Activated T-cell treated with anti-CD3 and anti-CD28 coated beads for 4 hours (primary cell): ENCODE measurements at regions not wholly inside any gene's neighbourhood (a gene's known extent, or its start where the extent isn't known, plus 50 kb on each side); places are given as distances from the start of the nearest gene placed in this dataset.
"Not testable (repeated sequence)": the region's sequence is repeated elsewhere in the genome, so short reads cannot be mapped to it uniquely, and the experiment has no call there.

ENCODE experiments used
- DNase-seq: peaks from one replicate; pipeline ENCODE4 v3.0.0-alpha.2; 2020

- DNase-seq: no peak
Measured at GRCh38 chr3:118504906-118505305, 529.7 kb downstream of the IGSF11 start.

GRCh38 chr3:118505784-118506183 is 528.9 kb downstream of the IGSF11 start:
- no peak for DNase-seq

GRCh38 chr3:118511402-118511801 is 523.2 kb downstream of the IGSF11 start:
- no peak for DNase-seq

GRCh38 chr3:118512301-118512700 is 522.3 kb downstream of the IGSF11 start:
- DNase-seq: no peak

GRCh38 chr3:118525077-118525476 is 509.6 kb downstream of the IGSF11 start:
- DNase-seq: no peak

GRCh38 chr3:118526758-118527513 is 507.7 kb downstream of the IGSF11 start:
- DNase-seq: no peak

GRCh38 chr3:118527514-118528044 is 507.1 kb downstream of the IGSF11 start:
- no peak for DNase-seq

- DNase-seq: no peak
Measured at GRCh38 chr3:118529554-118529953, 505.1 kb downstream of the IGSF11 start.

GRCh38 chr3:118530350-118530922 is 504.2 kb downstream of the IGSF11 start:
- DNase-seq: no peak

- DNase-seq: not testable (repeated sequence)
Measured at GRCh38 chr3:118530927-118531356, 503.7 kb downstream of the IGSF11 start.

GRCh38 chr3:118531816-118532215 is 502.8 kb downstream of the IGSF11 start:
- no peak for DNase-seq

- no peak for DNase-seq
Measured at GRCh38 chr3:118533676-118534075, 501.0 kb downstream of the IGSF11 start.

- DNase-seq: no peak
Measured at GRCh38 chr3:118534519-118534918, 500.1 kb downstream of the IGSF11 start.

- no peak for DNase-seq
Measured at GRCh38 chr3:118536764-118537163, 497.9 kb downstream of the IGSF11 start.

- DNase-seq: no peak
Measured at GRCh38 chr3:118537454-118537853, 497.2 kb downstream of the IGSF11 start.

- no peak for DNase-seq
Measured at GRCh38 chr3:118538187-118538586, 496.5 kb downstream of the IGSF11 start.

- DNase-seq: not testable (repeated sequence)
Measured at GRCh38 chr3:118539820-118540447, 494.7 kb downstream of the IGSF11 start.

- DNase-seq: not testable (repeated sequence)
Measured at GRCh38 chr3:118540448-118540821, 494.2 kb downstream of the IGSF11 start.

GRCh38 chr3:118540826-118541225 is 493.8 kb downstream of the IGSF11 start:
- no peak for DNase-seq

- DNase-seq: no peak
Measured at GRCh38 chr3:118541796-118542195, 492.9 kb downstream of the IGSF11 start.

- DNase-seq: no peak
Measured at GRCh38 chr3:118543832-118544231, 490.8 kb downstream of the IGSF11 start.

GRCh38 chr3:118544458-118544857 is 490.2 kb downstream of the IGSF11 start:
- no peak for DNase-seq

GRCh38 chr3:118548434-118548833 is 486.2 kb downstream of the IGSF11 start:
- no peak for DNase-seq

GRCh38 chr3:118550122-118550521 is 484.5 kb downstream of the IGSF11 start:
- no peak for DNase-seq
